Activated CD4-positive, alpha-beta T cell treated with anti-CD3 and anti-CD28 coated beads, Interleukin-2, amount 50 U/mL, for 1 hour (primary cell): ENCODE measurements at regions not wholly inside any gene's neighbourhood (a gene's known extent, or its start where the extent isn't known, plus 50 kb on each side); places are given as distances from the start of the nearest gene placed in this dataset.
"Not testable (repeated sequence)": the region's sequence is repeated elsewhere in the genome, so short reads cannot be mapped to it uniquely, and the experiment has no call there.

Experiments
- DNase-seq: peaks from one replicate; pipeline ENCODE4 v3.0.0-alpha.2; 2020

GRCh38 chr5:2068531-2068930, 185.8 kb upstream of the IRX4 start:
- DNase-seq: no peak

GRCh38 chr5:2066373-2066772, 183.6 kb upstream of the IRX4 start:
- DNase-seq: no peak

- not testable (repeated sequence) for DNase-seq
Observed at GRCh38 chr5:2063380-2063779, 180.7 kb upstream of the IRX4 start.

GRCh38 chr5:2052687-2053086, 170.0 kb upstream of the IRX4 start:
- no peak for DNase-seq

GRCh38 chr5:2049876-2050275, 167.2 kb upstream of the IRX4 start:
- DNase-seq: no peak

GRCh38 chr5:2048664-2049063, 165.9 kb upstream of the IRX4 start:
- DNase-seq: no peak

GRCh38 chr5:2047341-2047927, 164.7 kb upstream of the IRX4 start:
- no peak for DNase-seq

GRCh38 chr5:2044041-2044440, 161.3 kb upstream of the IRX4 start:
- no peak for DNase-seq

- DNase-seq: no peak
Observed at GRCh38 chr5:2039180-2039531, 156.4 kb upstream of the IRX4 start.

GRCh38 chr5:2038321-2039179, 155.8 kb upstream of the IRX4 start:
- DNase-seq: peak; percentile 51

GRCh38 chr5:2036885-2037284, 154.2 kb upstream of the IRX4 start:
- no peak for DNase-seq

- no peak for DNase-seq
Observed at GRCh38 chr5:2032432-2032831, 149.7 kb upstream of the IRX4 start.

- DNase-seq: no peak
Observed at GRCh38 chr5:2031581-2031980, 148.9 kb upstream of the IRX4 start.

GRCh38 chr5:2030131-2030530, 147.4 kb upstream of the IRX4 start:
- DNase-seq: no peak

- no peak for DNase-seq
Observed at GRCh38 chr5:2029206-2029605, 146.5 kb upstream of the IRX4 start.

GRCh38 chr5:2027790-2028189, 145.1 kb upstream of the IRX4 start:
- DNase-seq: no peak

- DNase-seq: no peak
Observed at GRCh38 chr5:2024986-2025721, 142.4 kb upstream of the IRX4 start.

- DNase-seq: no peak
Observed at GRCh38 chr5:2023196-2023595, 140.5 kb upstream of the IRX4 start.

GRCh38 chr5:2022436-2022835, 139.7 kb upstream of the IRX4 start:
- no peak for DNase-seq

GRCh38 chr5:2021484-2022176, 138.9 kb upstream of the IRX4 start:
- no peak for DNase-seq

- DNase-seq: no peak
Observed at GRCh38 chr5:2020730-2021129, 138.0 kb upstream of the IRX4 start.

- DNase-seq: no peak
Observed at GRCh38 chr5:2019716-2020115, 137.0 kb upstream of the IRX4 start.

GRCh38 chr5:2018390-2018724, 135.6 kb upstream of the IRX4 start:
- DNase-seq: no peak
